Liver (tissue), 8 donors: ENCODE measurements at regions not wholly inside any gene's neighbourhood (a gene's known extent, or its start where the extent isn't known, plus 50 kb on each side); places are given as distances from the start of the nearest gene placed in this dataset.
"Not testable (repeated sequence)": the region's sequence is repeated elsewhere in the genome, so short reads cannot be mapped to it uniquely, and the experiment has no call there.

Source experiments
- DNase-seq: peaks from one replicate; pipeline ENCODE4 v3.0.0-alpha.2; 2017; ENCODE audit warnings: low spot score
- H3K27ac ChIP-seq, 2 donors: one replicate each; pipeline ENCODE4 v1.7.0; 2013; ENCODE audit warnings: inconsistent platforms in 2 of 2, low read length in 2 of 2, control low read depth in 1 of 2, low read depth in 1 of 2, mild to moderate bottlenecking in 1 of 2
- H3K27me3 ChIP-seq, 4 donors: one replicate each; pipeline versions ENCODE4 v1.6.1 to v1.7.0; 2013; ENCODE audit warnings: low read length in 3 of 4, inconsistent platforms in 1 of 4, mild to moderate bottlenecking in 1 of 4, moderate library complexity in 1 of 4; ENCODE audit not compliant: control insufficient read depth in 4 of 4, insufficient read depth in 4 of 4
- H3K36me3 ChIP-seq, 4 donors: one replicate each; pipeline versions ENCODE4 v1.6.1 to v1.7.0; 2013; ENCODE audit warnings: low read length in 3 of 4, mild to moderate bottlenecking in 3 of 4, low read depth in 1 of 4, moderate library complexity in 1 of 4; ENCODE audit not compliant: control insufficient read depth in 4 of 4, insufficient read depth in 3 of 4
- H3K4me1 ChIP-seq, 4 donors: one replicate each; pipeline versions ENCODE4 v1.6.1 to v1.7.0; 2013; ENCODE audit warnings: low read length in 3 of 4, mild to moderate bottlenecking in 3 of 4, moderate library complexity in 1 of 4; ENCODE audit not compliant: control insufficient read depth in 4 of 4, insufficient read depth in 4 of 4
- H3K4me3 ChIP-seq, 3 donors: one replicate each; pipeline versions ENCODE4 v1.6.1 to v1.7.0; 2013; ENCODE audit warnings: low read length in 3 of 3, control low read depth in 1 of 3, low read depth in 1 of 3, mild to moderate bottlenecking in 1 of 3
- H3K9ac ChIP-seq, 2 donors: one replicate each; pipeline ENCODE4 v1.7.0; 2013; ENCODE audit warnings: low read length in 2 of 2, mild to moderate bottlenecking in 2 of 2, moderate library complexity in 2 of 2, control low read depth in 1 of 2, low read depth in 1 of 2
- H3K9me3 ChIP-seq, 4 donors: one replicate each; pipeline versions ENCODE4 v1.6.1 to v1.7.0; 2013; ENCODE audit warnings: low read length in 3 of 4; ENCODE audit not compliant: control insufficient read depth in 4 of 4
- CTCF ChIP-seq: fragments of 150-350 bp; IDR thresholded peaks from 2 replicates; pipeline ENCODE4 v1.5.1; 2017; ENCODE audit warnings: improper control_type of control experiment, low read depth, low read length; ENCODE audit not compliant: missing input control
- EGR1 ChIP-seq, 2 donors: IDR thresholded peaks; 2 replicates each; pipeline ENCODE4 v1.6.1; 2016 to 2018; ENCODE audit warnings: antibody characterized with exemption in 2 of 2, low read depth in 2 of 2
- FOXA2 ChIP-seq: IDR thresholded peaks from 2 replicates; pipeline ENCODE4 v1.6.1; 2016; ENCODE audit warnings: antibody characterized with exemption
- HNF4A ChIP-seq, 2 donors: conservative IDR thresholded peaks; 2 replicates each; pipeline ENCODE4 v1.6.1; 2016; ENCODE audit warnings: antibody characterized with exemption in 2 of 2, mild to moderate bottlenecking in 2 of 2
- JUND ChIP-seq, 2 donors: IDR thresholded peaks; 2 replicates each; pipeline ENCODE4 v1.6.1; 2016; ENCODE audit warnings: antibody characterized with exemption in 2 of 2
- NR2F2 ChIP-seq: IDR thresholded peaks from 2 replicates; pipeline ENCODE4 v1.6.1; 2016; ENCODE audit warnings: antibody characterized with exemption
- RAD21 ChIP-seq, 2 donors: IDR thresholded peaks; 2 replicates each; pipeline ENCODE4 v1.6.1; 2016; ENCODE audit warnings: antibody characterized with exemption in 2 of 2, mild to moderate bottlenecking in 2 of 2
- REST ChIP-seq: IDR thresholded peaks from 2 replicates; pipeline ENCODE4 v1.6.1; 2016; ENCODE audit warnings: antibody characterized with exemption, mild to moderate bottlenecking
- RXRA ChIP-seq, 2 donors: IDR thresholded peaks; 2 replicates each; pipeline ENCODE4 v1.6.1; 2017 to 2018; ENCODE audit warnings: antibody characterized with exemption in 2 of 2, mild to moderate bottlenecking in 1 of 2
- SP1 ChIP-seq: IDR thresholded peaks from 2 replicates; pipeline ENCODE4 v1.6.1; 2018; ENCODE audit warnings: antibody characterized with exemption, mild to moderate bottlenecking
- TAF1 ChIP-seq: conservative IDR thresholded peaks from 2 replicates; pipeline ENCODE4 v1.6.1; 2016; ENCODE audit warnings: antibody characterized with exemption, mild to moderate bottlenecking
- YY1 ChIP-seq: IDR thresholded peaks from 2 replicates; pipeline ENCODE4 v1.6.1; 2016; ENCODE audit warnings: antibody characterized with exemption, mild to moderate bottlenecking
- ZBTB33 ChIP-seq: IDR thresholded peaks from 2 replicates; pipeline ENCODE4 v1.6.1; 2016; ENCODE audit warnings: antibody characterized with exemption
- WGBS: extraction: QIAGEN DNeasy Blood & Tissue Kit; methylation state at CpG from one replicate; pipeline ENCODE4 v1.1.7; 2013; 5-methylcytosine and 5-hydroxymethylcytosine counted together
- donor health status: healthy.
- donor health status: healthy.
- donor health status: healthy.
- donor health status: healthy.
- donor health status: healthy.

DNA sequence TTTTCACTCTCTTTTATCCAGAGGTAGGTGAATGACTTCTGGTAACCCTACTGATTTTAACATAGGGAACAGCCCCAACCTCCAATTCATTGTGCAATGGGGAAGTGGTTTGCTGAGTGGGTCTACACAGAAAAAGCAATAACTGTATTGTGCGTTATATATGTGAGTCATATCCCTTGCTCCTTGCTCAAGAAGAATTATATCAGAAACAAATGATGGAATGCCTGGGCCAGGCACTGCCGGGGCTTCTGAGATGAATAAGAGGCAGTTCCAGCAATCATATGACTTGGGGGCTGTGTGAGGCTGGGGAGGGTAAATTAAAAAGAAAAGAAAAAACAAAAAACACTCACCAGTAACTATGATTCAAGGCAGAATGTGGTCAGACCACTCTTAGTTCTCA is 79.2 kb upstream of the ABCA1 start:
- H3K9ac ChIP-seq = no peak overlapping the region
- no peaks in the 10 kb centered on the region for H3K4me1 ChIP-seq
- DNase-seq = no peak
- H3K27ac ChIP-seq = peak overlapping the region; percentile 18 to 35
- no peaks in the 10 kb centered on the region for H3K36me3 ChIP-seq
- TF ChIP-seq JUND (IDR thresholded peaks at IDR 0.05) (peak in 1 of 2 donors; percentile 43), RXRA (IDR thresholded peaks at IDR 0.05) (peak; percentile 21 to 35), HNF4A (conservative IDR thresholded peaks at IDR 0.05) (no peak)
- no peaks in the 10 kb centered on the region for H3K27me3 ChIP-seq
- WGBS = 77% methylated on average over 2 of the region's 2 CpGs
- no peak overlapping the region for H3K4me3 ChIP-seq
- no peaks in the 10 kb centered on the region for H3K9me3 ChIP-seq

GRCh38 chr9:105010089-105010488 is 82.1 kb upstream of the ABCA1 start:
- not testable (repeated sequence) for H3K27me3 ChIP-seq, DNase-seq, H3K36me3 ChIP-seq, H3K4me3 ChIP-seq, H3K4me1 ChIP-seq, H3K9ac ChIP-seq, H3K9me3 ChIP-seq, H3K27ac ChIP-seq
- 82% methylated on average over 3 of the region's 3 CpGs for WGBS

DNA sequence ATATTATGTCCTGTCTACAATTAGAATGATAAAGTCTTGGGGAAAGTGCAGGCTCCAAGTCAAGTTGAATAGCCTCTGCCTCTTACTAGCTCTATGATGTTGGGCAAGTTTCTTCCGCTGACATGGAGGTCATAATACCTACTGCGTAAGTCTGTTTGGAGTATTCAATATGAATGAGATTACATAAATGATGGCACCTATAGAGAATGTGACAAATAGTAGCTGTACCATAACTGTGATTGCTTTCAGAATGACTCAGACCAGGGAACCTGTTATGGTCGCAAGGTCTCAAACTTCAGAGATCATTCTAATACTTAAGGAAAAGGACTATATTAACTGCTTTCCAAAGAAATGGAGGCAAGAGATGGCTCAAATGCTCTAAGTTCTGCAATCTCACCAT is 94.0 kb upstream of the ABCA1 start:
- DNase-seq = no peak
- H3K27me3 ChIP-seq = no peaks in the 10 kb centered on the region
- WGBS = 96% methylated on average over 3 of the region's 3 CpGs
- no peak overlapping the region for H3K27ac ChIP-seq
- no peaks in the 10 kb centered on the region for H3K9me3 ChIP-seq
- H3K4me3 ChIP-seq = no peak overlapping the region
- no peaks in the 10 kb centered on the region for H3K36me3 ChIP-seq
- H3K4me1 ChIP-seq = no peaks in the 10 kb centered on the region
- TF ChIP-seq JUND (IDR thresholded peaks at IDR 0.05) (no peak), CTCF (no peak)
- no peak overlapping the region for H3K9ac ChIP-seq

DNA sequence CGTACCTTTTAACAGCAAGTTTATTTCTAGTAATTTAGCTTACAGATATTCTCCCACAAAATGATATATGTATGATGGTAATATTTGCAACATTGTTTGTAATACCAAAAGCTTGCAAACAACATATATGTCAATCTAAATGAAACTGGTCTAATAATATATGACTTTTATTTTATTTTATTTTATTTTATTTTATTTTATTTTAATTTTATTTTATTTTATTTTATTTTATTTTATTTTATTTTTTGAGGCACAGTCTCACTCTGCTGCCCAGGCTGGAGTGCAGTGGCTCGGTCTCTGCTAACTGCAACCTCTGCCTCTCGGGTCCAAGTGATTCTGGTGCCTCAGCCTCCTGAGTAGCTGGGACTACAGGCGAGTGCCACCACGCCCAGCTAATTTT is 94.6 kb upstream of the ABCA1 start:
- DNase-seq, H3K4me1 ChIP-seq, H3K27me3 ChIP-seq, H3K9ac ChIP-seq, H3K9me3 ChIP-seq, H3K27ac ChIP-seq, H3K4me3 ChIP-seq, H3K36me3 ChIP-seq: not testable (repeated sequence)
- WGBS = 91% methylated on average over 5 of the region's 5 CpGs

GRCh38 chr9:105023788-105024187 is 95.8 kb upstream of the ABCA1 start:
- H3K4me3 ChIP-seq = no peak overlapping the region
- WGBS = 95% methylated on average over 1 of the region's 1 CpG
- no peaks in the 10 kb centered on the region for H3K9me3 ChIP-seq
- H3K4me1 ChIP-seq = no peaks in the 10 kb centered on the region
- no peak overlapping the region for H3K9ac ChIP-seq
- H3K27ac ChIP-seq = no peak overlapping the region
- H3K27me3 ChIP-seq = no peaks in the 10 kb centered on the region
- no peaks in the 10 kb centered on the region for H3K36me3 ChIP-seq
- no peak for DNase-seq
- TF ChIP-seq REST = no peak
- TF ChIP-seq RAD21 (IDR thresholded peaks at IDR 0.05) = no peak
- TF ChIP-seq TAF1 = no peak
- no peak for TF ChIP-seq HNF4A (conservative IDR thresholded peaks at IDR 0.05)
- no peak for TF ChIP-seq FOXA2
- no peak for TF ChIP-seq YY1
- TF ChIP-seq SP1 = no peak
- no peak for TF ChIP-seq NR2F2
- TF ChIP-seq EGR1 (IDR thresholded peaks at IDR 0.05; ENCODE audit: low read depth in 2 of 2) = no peak
- TF ChIP-seq ZBTB33 = no peak
